Tongue (tissue), 2 donors: ENCODE measurements at regions not wholly inside any gene's neighbourhood (a gene's known extent, or its start where the extent isn't known, plus 50 kb on each side); places are given as distances from the start of the nearest gene placed in this dataset. TPM values are rescaled to one million over a fixed set of nuclear protein-coding genes. Genes with fewer than 3 reads are reported as not detected.
"Not testable (repeated sequence)": the region's sequence is repeated elsewhere in the genome, so short reads cannot be mapped to it uniquely, and the experiment has no call there.

ENCODE experiments used
- DNase-seq: peaks from one replicate; pipeline ENCODE4 v3.0.0-alpha.2; 2015
- small RNA-seq: library from RNA; depleted of rRNA; stranded (forward); fragments of <200 nt; gene quantifications from one replicate; pipeline ENCODE3, GENCODE V24; 2014; ENCODE audit warnings: low replicate concordance

GRCh38 chr18:15315301-15315700 is 567.3 kb downstream of the ANKRD30B start:
- DNase-seq: not testable (repeated sequence)

GRCh38 chr18:15318655-15319054 is 570.7 kb downstream of the ANKRD30B start:
- not testable (repeated sequence) for DNase-seq

- DNase-seq: not testable (repeated sequence)
Observed at GRCh38 chr18:15329713-15330112, 581.7 kb downstream of the ANKRD30B start.

GRCh38 chr18:15330149-15330548 is 582.2 kb downstream of the ANKRD30B start:
- DNase-seq: not testable (repeated sequence)

- DNase-seq: not testable (repeated sequence)
Observed at GRCh38 chr18:15330600-15330999, 582.6 kb downstream of the ANKRD30B start.

- not testable (repeated sequence) for DNase-seq
Observed at GRCh38 chr18:15375671-15376070, 627.7 kb downstream of the ANKRD30B start.

GRCh38 chr18:15407874-15408273 is 659.9 kb downstream of the ANKRD30B start:
- DNase-seq: peak; percentile 1

Small RNAs in the stretch of these regions (small RNA-seq; reads per million reads assigned to genes)
- gene RNU6-721P: not detected
